Ureter (tissue), 1 donor: ENCODE measurements at regions not wholly inside any gene's neighbourhood (a gene's known extent, or its start where the extent isn't known, plus 50 kb on each side); places are given as distances from the start of the nearest gene placed in this dataset.

Experiments
- DNase-seq: peaks from one replicate; pipeline ENCODE4 v3.0.0-alpha.2; 2020; ENCODE audit warnings: low spot score
- donor health status: DM: yes; HTN: yes; CAD: no.

DNA sequence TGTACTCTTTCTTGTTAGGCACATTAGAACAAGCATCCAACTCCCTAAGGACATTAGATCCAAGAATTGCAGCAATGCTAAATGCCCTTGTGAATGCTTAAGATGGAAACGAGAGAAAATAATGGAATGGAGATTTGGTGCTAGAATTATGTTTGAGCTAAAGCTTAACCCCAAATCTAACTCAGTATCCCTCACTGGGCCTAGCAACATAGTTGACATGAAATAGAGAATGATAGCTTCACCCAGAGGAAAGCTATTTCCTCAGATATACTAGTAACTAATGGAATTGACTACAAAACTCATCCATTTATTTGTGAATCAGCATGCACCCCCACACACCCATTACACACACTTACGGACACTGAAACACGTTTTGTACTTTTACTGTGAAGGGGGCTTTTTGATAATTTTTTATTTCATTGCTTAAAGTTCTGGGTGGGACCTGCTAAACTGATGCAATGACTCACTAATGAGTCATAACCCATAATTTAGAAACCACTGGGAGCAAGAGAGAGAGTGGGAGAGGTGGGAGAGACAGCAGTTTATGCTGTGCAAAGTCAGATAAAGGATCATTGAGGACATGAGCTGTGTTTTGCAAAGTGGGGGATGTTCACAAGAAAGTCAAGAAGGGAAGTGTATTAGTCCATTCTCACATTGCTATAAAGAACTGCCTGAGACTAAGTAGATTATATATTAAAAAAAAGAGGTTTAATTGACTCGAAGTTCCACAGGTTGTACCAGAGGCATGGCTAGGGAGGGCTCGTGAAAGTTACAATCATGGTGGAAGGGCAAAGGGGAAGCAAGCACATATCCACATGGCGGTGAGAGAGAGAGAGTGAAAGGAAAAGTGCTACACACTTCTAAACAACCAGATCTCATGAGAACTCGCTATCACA is 382.7 kb downstream of the SFMBT2 start:
- no peak for DNase-seq

DNA sequence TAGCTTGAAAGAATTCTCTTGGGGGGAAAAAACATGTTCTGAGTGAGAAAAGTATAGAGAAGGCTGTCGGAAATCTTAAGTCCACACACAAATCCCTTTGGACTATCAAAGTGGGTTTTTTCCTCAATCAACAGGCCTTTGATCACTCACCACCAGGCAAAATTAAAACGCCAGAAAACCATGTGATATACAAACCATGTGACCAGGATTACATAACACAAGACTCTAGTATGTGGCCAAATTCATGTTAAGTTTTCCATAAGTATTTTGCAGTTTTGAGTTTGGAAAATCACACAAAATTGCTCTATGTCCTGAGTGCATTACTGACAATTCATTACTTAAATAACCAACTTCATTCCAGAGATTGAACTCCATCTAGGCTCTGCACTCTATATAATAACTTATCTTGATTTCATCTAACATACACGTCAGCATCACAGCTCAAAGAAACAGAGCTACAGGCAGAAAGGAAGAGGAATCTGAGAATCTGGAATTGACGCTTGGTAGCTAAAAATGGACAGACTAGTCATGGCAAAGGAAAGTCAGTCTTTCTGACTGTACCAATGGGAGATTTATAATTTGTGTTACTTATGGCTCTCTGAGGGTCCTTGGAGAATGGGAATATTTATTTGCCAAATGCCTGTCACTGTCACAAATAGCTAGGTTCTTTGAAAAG is 383.5 kb downstream of the SFMBT2 start:
- DNase-seq: no peak

- DNase-seq: no peak
Measured at GRCh38 chr10:7026818-7027217, 384.0 kb downstream of the SFMBT2 start.

GRCh38 chr10:7025296-7025695 is 385.5 kb downstream of the SFMBT2 start:
- no peak for DNase-seq

- no peak for DNase-seq
Measured at GRCh38 chr10:7015457-7015856, 395.4 kb downstream of the SFMBT2 start.

DNA sequence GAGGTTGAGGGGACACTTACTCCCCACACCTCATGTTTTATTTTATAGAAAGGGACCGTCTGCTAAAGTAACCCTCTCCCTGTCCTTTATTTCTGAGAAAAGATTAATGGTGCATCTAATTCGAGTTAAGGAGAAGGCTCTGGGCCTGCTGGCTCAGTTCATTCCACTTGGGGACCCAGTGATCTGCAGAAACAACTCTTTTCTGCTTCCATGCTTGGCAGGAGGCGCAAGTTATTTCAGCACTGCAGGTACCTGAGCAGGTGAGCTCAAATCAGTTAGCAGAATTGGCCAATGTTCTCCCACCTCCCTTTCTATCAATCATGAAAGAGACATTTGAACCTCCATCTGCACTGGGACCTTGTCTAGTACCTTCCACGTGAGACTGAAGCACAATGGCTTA is 396.1 kb downstream of the SFMBT2 start:
- no peak for DNase-seq

DNA sequence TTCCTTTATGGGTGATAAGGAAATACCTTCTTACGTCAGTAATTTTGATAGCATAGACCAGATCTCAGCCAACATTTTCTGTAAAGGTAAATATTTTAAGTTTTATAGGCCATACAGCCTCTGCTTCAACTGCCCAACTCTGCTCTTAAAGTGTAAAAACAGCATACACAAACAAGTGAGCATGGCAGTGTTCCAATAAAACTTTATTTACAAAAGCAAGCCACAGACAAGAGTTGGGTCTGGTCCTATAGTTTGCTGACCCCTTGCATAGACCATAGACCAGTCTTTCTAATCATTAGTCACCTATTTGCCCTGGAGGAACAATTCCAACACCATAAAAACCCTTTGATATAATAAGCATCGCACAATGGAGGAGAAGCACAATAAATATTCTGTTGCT is 398.8 kb downstream of the SFMBT2 start:
- no peak for DNase-seq

DNA sequence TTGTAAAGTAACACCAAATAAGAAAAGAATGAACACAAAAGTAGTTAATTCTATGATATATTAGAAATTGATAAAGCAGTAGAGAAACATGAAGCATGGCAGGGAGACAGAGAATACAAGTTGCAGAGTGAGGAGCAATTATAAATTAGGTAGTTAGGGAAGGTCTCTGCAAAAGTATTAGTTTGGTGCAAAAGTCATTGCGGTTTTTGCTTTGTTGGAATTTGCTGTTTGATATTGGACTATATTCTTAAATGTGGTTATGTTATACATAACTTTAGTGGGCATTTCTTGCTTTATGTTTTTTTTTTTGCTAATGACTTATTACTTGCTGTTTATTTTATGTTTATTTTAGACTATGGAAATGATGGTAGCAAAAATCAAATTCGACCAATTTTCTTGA is 402.2 kb downstream of the SFMBT2 start:
- DNase-seq: no peak

GRCh38 chr10:7007600-7008190 is 403.1 kb downstream of the SFMBT2 start:
- no peak for DNase-seq

GRCh38 chr10:7006566-7006965 is 404.3 kb downstream of the SFMBT2 start:
- no peak for DNase-seq

GRCh38 chr10:7003831-7004395 is 406.9 kb downstream of the SFMBT2 start:
- no peak for DNase-seq

GRCh38 chr10:7000061-7000460 is 410.8 kb downstream of the SFMBT2 start:
- no peak for DNase-seq

DNA sequence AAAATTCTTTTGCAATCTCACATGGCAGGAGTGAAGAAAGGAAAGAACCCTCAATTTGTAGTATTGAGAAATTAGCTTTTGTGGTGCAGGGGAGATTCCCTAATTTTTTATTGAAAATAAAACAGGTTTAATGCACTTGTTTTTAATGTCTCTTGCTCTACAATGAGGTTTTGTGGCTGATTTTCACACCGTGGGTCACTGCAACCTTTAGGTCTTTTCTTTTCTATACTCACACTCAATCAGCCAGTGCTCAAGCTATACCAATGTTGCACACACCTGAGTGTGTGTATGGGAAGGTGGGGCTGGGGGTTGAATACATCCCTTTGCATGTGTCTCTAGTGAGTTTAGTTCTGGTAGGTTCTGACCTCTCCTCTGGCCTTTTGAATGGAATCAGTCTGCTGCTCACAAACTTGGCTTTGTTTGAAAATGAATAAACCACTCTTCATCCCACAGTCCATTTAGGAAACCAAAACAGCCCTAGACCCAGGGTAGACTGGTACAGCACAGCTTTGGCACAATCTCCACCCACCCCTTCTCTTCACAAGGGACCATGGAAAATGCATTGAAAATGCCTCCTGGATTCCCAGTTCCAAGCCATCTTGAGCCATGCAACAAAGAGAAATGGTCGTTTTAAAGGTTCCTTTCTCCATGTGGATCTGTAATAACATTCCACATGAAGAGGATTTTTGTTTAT is 411.5 kb downstream of the SFMBT2 start:
- DNase-seq: no peak

DNA sequence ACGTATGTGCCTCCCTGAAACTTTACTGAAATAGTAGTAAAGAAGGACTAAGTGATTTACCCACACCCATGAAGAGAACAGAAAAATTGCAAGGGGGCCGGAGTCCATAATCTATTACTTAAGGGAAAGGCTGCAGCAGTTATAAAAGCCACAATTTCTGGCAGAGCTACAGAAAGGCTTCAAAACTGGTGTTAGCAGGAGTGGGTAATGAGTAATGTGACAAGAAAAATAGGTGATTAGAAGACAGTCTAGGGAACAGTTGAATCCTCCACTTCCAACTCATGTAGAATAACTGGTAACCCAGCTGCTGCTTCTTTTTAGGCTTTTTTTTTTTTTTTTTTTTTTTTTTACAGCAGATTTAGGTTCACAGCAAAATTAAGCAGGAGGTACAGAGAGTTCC is 413.3 kb downstream of the SFMBT2 start:
- no peak for DNase-seq

DNA sequence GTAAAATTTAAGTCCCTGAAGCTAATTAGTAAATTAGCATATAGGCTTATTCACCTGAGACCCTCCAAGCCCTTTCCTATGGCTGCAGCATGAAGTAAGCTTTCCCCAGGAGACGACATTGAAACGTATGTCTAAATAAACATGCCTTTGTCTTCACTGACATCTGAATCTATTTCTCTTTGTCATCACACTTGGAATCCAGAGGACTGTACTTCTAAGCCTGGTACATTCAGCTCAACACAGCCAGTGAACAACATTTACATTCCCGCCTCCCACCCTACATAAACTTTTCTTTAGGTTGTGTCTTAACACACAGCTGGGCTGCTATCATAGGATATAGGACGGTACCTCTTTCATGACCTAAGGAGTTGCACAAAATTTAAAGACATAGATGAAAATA is 414.4 kb downstream of the SFMBT2 start:
- no peak for DNase-seq

DNA sequence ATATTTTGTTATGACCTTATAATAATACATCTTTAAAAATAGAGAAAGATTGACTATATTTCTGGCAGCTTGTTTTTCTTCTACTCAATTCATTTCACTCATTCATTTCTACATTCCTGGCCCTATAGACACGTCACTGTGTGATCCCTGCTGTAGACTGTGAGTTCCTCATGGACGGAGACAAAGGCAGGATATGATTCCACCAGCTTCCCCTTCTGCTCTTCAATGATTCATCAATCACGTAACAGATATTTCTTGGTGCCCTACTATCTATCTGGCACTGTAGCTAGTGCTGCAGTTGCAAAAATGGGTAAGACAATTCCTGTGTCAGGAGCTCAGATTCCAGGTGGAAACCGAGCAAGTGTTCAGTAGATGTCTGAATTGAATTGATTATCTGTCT is 415.0 kb downstream of the SFMBT2 start:
- DNase-seq: no peak

DNA sequence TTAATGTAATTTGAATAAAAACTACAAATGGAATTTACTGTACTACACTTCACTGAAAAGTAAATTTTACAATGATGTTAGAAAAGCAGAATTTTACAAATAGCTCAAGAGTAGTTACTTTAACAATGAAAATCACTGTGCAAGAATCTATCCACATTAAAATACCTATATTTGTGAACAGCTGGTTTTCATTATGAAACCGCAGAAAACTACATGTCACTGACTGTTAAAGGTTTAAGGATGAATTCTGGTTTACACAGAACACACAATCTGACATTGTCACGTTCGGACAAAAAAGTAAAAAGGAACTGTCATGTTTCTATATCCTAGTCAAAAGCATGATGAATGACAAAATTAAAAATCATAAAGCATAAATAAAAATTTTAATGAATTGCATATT is 415.3 kb upstream of the PRKCQ start:
- no peak for DNase-seq

DNA sequence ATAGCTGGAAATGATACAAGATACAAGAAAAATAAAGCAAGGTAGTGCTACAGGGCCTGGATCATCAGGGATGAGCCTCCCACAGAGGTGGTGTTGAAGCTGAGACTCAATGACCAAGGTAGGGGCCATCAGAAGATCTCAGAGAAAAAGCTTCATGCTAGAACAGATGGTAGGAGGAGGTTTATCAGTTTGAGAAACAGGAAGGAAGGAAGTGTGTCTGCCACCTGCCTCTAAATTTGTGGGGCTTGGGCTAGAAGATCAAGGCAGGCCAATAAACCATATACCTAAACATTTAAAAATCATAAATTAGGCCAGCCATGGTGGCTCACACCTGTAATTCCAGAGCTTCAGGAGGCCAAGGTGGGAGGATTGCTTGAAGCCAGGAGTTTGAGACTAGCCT is 410.8 kb upstream of the PRKCQ start:
- no peak for DNase-seq

- no peak for DNase-seq
Measured at GRCh38 chr10:6988654-6989053, 408.6 kb upstream of the PRKCQ start.

- DNase-seq: no peak
Measured at GRCh38 chr10:6987536-6987945, 407.5 kb upstream of the PRKCQ start.

DNA sequence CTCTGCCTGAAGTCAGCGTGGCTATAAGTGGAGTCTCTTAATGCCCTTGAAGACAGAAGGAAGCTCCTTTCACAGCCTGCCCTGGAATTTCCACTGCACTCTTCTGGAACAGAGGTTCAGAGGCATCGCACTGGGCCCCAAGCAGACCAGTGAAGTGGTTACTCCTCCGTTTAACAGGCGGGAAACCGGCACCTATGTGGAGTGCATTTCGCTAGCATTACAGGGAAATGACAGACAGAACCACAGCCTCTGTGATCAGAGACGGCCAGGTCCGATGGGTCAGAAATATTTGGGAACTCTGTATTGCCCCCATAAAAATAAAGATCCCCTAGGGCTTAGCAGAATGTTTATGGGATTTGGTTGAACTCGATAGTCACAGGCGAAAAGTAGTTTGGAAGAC is 406.9 kb upstream of the PRKCQ start:
- DNase-seq: no peak

DNA sequence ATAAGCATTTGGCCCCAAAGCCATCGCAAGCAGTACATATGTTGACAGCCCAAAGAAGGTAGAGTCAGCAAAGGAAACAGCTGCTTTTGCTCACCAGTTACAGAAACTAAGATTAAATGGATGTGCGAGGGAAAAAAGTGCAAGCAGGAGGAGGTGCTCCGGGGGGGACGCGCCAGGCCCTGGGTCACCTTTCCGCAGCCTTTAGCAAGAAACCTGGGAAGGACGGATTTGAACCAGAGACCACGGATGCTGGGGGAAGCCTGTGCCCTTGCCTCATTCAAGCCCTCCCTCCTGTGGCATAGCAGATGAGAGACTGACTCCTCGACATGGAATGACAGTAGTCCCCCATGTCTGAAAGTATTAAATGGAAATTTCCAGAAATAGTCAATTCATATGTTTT is 405.6 kb upstream of the PRKCQ start:
- DNase-seq: no peak
